ENCODE measurements at regions not wholly inside any gene's neighbourhood (a gene's known extent, or its start where the extent isn't known, plus 50 kb on each side); places are given as distances from the start of the nearest gene placed in this dataset.

GRCh38 chr3:72345237-72345878, 502.9 kb downstream of the SHQ1 start:
- Histone ChIP-seq H3K79me2 (ENCODE audit: control insufficient read depth, insufficient read depth, low read length) (no peaks in the 10 kb centered on the region), H3K9ac (replicated peaks; ENCODE audit: extremely low read depth, insufficient read depth, low read length) (no peak overlapping the region), H3K9me3 (replicated peaks; ENCODE audit: control insufficient read depth, insufficient read depth, low read length) (no peaks in the 10 kb centered on the region), H3K4me2 (ENCODE audit: insufficient read depth, low read length) (no peak overlapping the region), H3K4me1 (ENCODE audit: control insufficient read depth, extremely low read depth, insufficient read depth, low read length) (peaks cover 7% of the 10 kb centered on the region), H3K9me1 (replicated peaks; ENCODE audit: control insufficient read depth, extremely low read depth, insufficient read depth, low read length) (no peaks in the 10 kb centered on the region), H3K27ac (ENCODE audit: insufficient read depth, low read depth, low read length) (no peak overlapping the region), H3K27me3 (ENCODE audit: control insufficient read depth in 2 of 2, insufficient read depth in 2 of 2, low read length in 2 of 2) (peaks cover 11 to 12% of the 10 kb centered on the region in 2 experiments), H3K36me3 (ENCODE audit: control insufficient read depth in 2 of 2, extremely low read depth in 1 of 2, insufficient read depth in 2 of 2, low read length in 2 of 2) (no peaks in the 10 kb centered on the region), H2AFZ (ENCODE audit: low read depth, low read length) (no peak overlapping the region), H3K4me3 (replicated peaks in 1 of 3; ENCODE audit: insufficient read depth in 1 of 3, low read depth in 1 of 3, low read length in 3 of 3) (no peak overlapping the region), H4K20me1 (replicated peaks; ENCODE audit: control insufficient read depth, extremely low read depth, insufficient read depth, low read length) (no peaks in the 10 kb centered on the region)
- dilution Hi-C loops (cut with MboI; ENCODE audit: extremely low pct_ligation_motif_present, low sequenced_read_pairs) (no loop called here), intact Hi-C loops (cut with micrococcal nuclease) (no loop called here)
- no TSS peak for BruUV-seq (replicated peaks)
- FAIRE-seq (no peak), DNase-seq (ENCODE audit: low read depth, low spot score) (no peak)
- POLR2A ChIA-PET = no interaction called here
- CTCF ChIA-PET = no interaction called here
- TF ChIP-seq GATA2 (IDR thresholded peaks at IDR 0.05; ENCODE audit: insufficient read depth, insufficient read length, low read depth, low read length) = peak; percentile 42
- no peak for TF ChIP-seq FOS (IDR thresholded peaks at IDR 0.05; ENCODE audit: borderline replicate concordance, insufficient read depth, low read length)

GRCh38 chr3:72344647-72345046, 503.6 kb downstream of the SHQ1 start:
- no peaks in the 10 kb centered on the region for H3K9me3 ChIP-seq (replicated peaks; ENCODE audit: control insufficient read depth, insufficient read depth, low read length)
- H3K79me2 ChIP-seq (ENCODE audit: control insufficient read depth, insufficient read depth, low read length) = no peaks in the 10 kb centered on the region
- ChIA-PET CTCF (no interaction called here), POLR2A (no interaction called here)
- H4K20me1 ChIP-seq (replicated peaks; ENCODE audit: control insufficient read depth, extremely low read depth, insufficient read depth, low read length) = no peaks in the 10 kb centered on the region
- H3K9ac ChIP-seq (replicated peaks; ENCODE audit: extremely low read depth, insufficient read depth, low read length) = no peak overlapping the region
- no peak overlapping the region for H3K4me2 ChIP-seq (ENCODE audit: insufficient read depth, low read length)
- no peaks in the 10 kb centered on the region for H3K9me1 ChIP-seq (replicated peaks; ENCODE audit: control insufficient read depth, extremely low read depth, insufficient read depth, low read length)
- H3K27me3 ChIP-seq (ENCODE audit: control insufficient read depth in 2 of 2, insufficient read depth in 2 of 2, low read length in 2 of 2) = peaks cover 6 to 7% of the 10 kb centered on the region in 2 experiments
- H3K36me3 ChIP-seq (ENCODE audit: control insufficient read depth in 2 of 2, extremely low read depth in 1 of 2, insufficient read depth in 2 of 2, low read length in 2 of 2) = no peaks in the 10 kb centered on the region
- H3K4me1 ChIP-seq (ENCODE audit: control insufficient read depth, extremely low read depth, insufficient read depth, low read length) = peaks cover 7% of the 10 kb centered on the region
- dilution Hi-C loops (cut with MboI; ENCODE audit: extremely low pct_ligation_motif_present, low sequenced_read_pairs) = no loop called here
- no peak overlapping the region for H2AFZ ChIP-seq (ENCODE audit: low read depth, low read length)
- no peak for TF ChIP-seq POLR2A (IDR thresholded peaks at IDR 0.05; ENCODE audit: low read depth, low read length)
- no peak for TF ChIP-seq JUN (IDR thresholded peaks at IDR 0.05; ENCODE audit: borderline replicate concordance, insufficient read depth, insufficient read length, low read depth)
- TF ChIP-seq, protein P1, sequence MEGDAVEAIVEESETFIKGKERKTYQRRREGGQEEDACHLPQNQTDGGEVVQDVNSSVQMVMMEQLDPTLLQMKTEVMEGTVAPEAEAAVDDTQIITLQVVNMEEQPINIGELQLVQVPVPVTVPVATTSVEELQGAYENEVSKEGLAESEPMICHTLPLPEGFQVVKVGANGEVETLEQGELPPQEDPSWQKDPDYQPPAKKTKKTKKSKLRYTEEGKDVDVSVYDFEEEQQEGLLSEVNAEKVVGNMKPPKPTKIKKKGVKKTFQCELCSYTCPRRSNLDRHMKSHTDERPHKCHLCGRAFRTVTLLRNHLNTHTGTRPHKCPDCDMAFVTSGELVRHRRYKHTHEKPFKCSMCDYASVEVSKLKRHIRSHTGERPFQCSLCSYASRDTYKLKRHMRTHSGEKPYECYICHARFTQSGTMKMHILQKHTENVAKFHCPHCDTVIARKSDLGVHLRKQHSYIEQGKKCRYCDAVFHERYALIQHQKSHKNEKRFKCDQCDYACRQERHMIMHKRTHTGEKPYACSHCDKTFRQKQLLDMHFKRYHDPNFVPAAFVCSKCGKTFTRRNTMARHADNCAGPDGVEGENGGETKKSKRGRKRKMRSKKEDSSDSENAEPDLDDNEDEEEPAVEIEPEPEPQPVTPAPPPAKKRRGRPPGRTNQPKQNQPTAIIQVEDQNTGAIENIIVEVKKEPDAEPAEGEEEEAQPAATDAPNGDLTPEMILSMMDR (IDR thresholded peaks at IDR 0.05; ENCODE audit: extremely low read depth in 1 of 2, insufficient read depth in 1 of 2, low read depth in 1 of 2, low read length in 2 of 2) = no peak
- no peak for TF ChIP-seq MAX (IDR thresholded peaks at IDR 0.05; ENCODE audit: insufficient read depth, insufficient read length)
- no peak for TF ChIP-seq GATA2 (IDR thresholded peaks at IDR 0.05; ENCODE audit: insufficient read depth, insufficient read length, low read depth, low read length)
- TF ChIP-seq FOS (IDR thresholded peaks at IDR 0.05; ENCODE audit: borderline replicate concordance, insufficient read depth, low read length) = no peak
- TF ChIP-seq EZH2 (IDR thresholded peaks at IDR 0.05; ENCODE audit: borderline replicate concordance, low read depth, low read length, severe bottlenecking) = no peak
- no peak for TF ChIP-seq MYC (IDR thresholded peaks at IDR 0.05; ENCODE audit: low read depth, low read length)
- no peak for TF ChIP-seq POLR2AphosphoS5 (IDR thresholded peaks at IDR 0.05; ENCODE audit: insufficient read depth, low read depth, low read length)
- no peak overlapping the region for H3K4me3 ChIP-seq (replicated peaks in 1 of 3; ENCODE audit: insufficient read depth in 1 of 3, low read depth in 1 of 3, low read length in 3 of 3)
- no peak for DNase-seq (ENCODE audit: low read depth, low spot score)
- no TSS peak for BruUV-seq (replicated peaks)
- intact Hi-C loops (cut with micrococcal nuclease) = no loop called here
- no peak overlapping the region for H3K27ac ChIP-seq (ENCODE audit: insufficient read depth, low read depth, low read length)
- FAIRE-seq = no peak

All from endothelial cell of umbilical vein (primary cell).